Suppressor macrophage treated with lipopolysaccharide for 4 hours (primary cell): ENCODE measurements at regions not wholly inside any gene's neighbourhood (a gene's known extent, or its start where the extent isn't known, plus 50 kb on each side); places are given as distances from the start of the nearest gene placed in this dataset.

ENCODE experiments used
- DNase-seq: peaks from one replicate; pipeline ENCODE4 v3.0.0-alpha.2; 2020

GRCh38 chr13:107906131-107906530, 309.2 kb downstream of the LIG4 start:
- DNase-seq, result no peak

DNA sequence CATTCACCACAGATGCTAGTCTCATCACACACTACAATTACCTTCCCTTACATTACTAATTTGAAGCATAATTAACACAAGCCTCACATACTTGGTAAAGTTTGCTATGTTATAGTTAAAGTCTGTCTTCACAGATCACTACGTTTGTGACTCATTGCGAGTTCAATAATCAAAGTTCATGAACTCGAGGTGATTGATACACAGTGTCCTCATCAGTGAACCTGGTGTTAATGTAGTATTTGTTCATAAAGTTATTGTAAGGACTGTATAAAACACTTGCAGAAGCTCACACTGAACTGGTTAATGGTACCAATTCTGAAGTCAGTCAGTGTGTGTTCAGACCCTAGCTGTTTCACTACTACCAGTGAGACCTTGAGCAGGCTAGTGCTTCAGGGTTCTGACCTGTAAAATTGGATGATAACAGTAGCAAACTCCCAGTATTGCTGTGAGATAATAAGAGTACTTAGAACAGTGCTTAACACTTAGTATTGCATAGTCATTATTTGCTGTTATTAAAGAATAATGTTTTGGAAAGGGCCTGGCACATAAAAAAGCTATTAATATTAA, 313.3 kb downstream of the LIG4 start:
- no peak for DNase-seq

DNA sequence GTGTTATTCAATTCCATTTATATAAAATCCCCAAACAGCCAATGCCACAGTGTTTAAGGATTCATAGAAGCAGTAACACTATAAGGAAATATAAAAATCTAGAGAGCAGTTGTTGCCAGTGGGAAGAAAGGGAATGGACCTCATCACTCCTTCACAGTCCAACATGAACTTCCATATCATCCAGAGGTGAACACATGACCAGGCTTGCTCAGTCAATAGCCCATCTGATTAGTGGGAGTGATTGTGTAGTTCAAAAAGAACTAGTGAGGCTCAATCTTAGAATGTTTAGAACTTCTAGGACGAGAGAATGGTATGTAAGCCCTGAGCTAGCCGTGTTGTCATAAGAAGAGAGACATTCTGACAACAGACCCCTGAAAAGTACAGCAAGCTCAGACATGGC, 314.1 kb downstream of the LIG4 start:
- DNase-seq, result no peak

GRCh38 chr13:107900775-107901174, 314.6 kb downstream of the LIG4 start:
- DNase-seq, result no peak

DNA sequence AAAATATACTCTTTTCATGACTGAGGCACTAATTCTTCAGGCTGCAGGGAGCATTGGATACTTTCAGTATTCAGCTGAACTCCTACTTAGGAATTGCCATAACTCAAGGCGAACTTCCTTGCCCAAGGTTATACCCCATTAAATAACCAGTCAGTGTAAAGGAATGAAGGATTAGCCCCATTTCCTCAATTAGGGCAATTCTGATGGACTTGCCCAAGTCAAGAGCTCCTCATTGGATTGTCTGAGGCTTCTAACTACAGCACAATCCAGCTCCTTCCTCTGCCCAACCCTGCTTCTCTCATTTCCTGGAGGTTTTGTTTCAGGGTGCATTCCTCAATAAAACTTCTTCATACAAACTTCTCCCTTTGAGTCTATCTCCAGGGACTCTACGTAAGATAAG, 329.2 kb downstream of the LIG4 start:
- DNase-seq, result no peak

DNA sequence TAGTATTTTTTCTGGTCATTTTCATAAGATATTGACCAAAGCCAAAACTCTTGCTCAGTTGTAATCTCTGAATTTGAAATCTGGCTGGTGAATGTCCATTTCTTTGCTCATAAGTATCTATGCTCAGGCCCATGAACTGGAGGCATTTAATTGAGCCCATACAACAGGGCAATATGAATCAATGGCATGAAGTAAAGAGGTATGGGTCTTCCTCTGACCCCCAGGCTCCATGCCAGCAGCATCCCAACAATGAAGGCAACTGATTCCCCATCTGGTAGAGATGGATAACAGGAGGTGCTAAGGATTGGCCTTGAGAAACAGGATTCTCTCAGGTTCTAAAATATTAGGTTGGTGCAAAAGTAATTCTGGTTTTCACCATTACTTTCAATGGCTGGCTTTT, 330.8 kb downstream of the LIG4 start:
- no peak for DNase-seq

DNA sequence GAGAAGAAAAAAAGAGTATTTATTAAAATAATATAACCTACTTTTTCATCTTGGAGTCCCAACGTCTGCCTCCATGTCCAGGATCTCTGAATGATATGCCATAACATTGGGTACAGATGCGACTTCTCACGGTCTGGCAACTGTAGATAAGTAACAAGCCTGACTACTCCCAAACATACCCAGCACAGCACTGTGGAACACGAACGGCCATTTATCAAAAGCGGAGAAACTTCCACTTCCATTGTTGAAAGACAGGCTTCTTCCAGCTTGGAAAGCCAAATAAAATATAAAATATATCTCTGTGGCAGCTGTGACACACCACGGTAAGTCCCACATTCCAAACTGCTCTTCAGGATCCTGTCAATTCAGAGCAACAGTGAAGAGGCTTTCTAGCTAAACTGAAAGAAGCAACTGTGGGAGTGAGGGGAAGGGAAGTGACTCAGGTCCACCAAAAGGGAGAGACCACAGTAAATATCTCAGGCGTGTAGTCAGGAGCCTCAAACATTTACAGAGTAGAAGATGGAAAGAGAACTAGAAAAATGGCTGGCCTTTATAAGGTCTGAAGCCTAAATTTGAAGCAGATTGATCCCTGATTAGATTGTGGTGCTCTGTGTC, 331.7 kb downstream of the LIG4 start:
- DNase-seq, result no peak

DNA sequence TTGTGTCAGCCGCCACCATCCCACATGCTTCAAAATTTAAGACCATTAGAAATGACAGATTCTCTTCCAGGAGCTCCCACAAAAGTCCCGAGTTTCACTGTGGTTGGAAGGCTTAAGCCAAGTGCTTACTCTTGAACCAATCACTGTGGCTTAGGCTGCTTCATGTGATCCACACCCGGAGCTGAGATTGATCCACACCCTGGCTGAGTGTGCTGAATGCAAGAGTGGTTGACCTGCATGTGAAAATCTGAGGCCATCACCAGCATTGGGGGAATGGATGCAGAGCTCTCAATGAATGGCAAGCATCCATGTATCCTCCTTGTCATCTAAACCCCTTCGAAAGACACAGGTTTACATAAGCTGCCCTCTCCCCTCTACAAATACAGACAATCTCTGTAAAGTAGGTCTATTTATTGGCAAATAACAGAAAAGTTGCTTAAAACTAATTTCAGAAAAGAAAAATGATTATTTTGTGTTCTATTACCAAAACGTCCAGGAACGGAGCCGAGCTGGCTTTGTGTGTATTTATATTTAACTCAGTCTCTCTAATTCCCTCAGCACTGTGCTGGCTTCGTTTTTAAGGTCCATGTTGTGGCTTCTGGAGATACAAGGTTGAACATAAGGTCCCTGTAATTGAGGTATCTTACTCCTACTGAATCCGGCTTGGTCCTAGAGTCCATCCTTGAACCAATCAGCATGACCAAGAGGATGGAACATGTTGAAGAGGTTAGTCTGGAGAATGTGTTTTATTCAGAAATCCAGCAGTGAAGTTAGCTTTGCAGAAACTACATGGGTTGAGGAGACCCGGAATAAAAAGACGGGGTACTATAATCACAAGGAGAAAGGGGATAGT, 332.4 kb downstream of the LIG4 start:
- no peak for DNase-seq

DNA sequence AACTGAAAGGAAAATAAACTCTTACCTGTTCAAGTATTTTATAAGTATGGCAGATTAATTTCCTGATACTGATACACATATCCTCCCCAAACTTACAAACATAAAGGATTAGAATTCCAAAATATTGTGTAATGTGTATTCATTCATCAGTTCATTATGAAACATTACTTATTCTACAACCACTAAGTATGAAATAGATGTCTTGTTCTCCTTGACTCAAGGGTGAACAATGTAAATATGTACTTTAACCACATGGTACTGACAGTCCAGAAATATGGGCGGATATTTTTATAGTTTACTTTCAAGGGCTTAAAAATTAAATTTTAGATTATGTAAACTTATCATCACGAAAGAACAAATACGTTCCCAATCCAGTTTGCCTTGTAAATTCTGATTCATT, 334.0 kb downstream of the LIG4 start:
- no peak for DNase-seq

- DNase-seq, result no peak
These were observed 340.9 kb downstream of the LIG4 start for GRCh38 chr13:107874456-107874855.

DNA sequence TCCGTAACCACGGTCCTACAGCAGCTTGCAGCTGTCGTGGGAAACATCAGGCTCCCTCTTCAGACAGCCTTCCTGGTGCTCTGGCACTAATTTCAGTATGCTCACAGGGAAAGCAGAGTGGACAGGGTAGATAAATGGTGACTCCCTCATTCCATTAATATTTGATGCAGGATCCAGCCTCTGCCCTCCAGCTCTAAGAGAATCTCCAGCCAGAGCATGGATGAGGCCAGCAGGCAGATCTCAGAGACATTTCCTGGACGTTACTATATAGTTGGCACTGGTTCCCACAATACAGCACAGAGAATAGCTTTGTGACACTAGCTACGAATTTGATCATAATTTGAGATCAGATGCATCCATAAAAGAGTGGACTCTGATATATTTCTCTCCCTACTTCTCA, 341.4 kb downstream of the LIG4 start:
- no peak for DNase-seq

GRCh38 chr13:107870400-107870799, 344.9 kb downstream of the LIG4 start:
- no peak for DNase-seq

- no peak for DNase-seq
These were observed 347.4 kb downstream of the LIG4 start for GRCh38 chr13:107867701-107868661.

DNA sequence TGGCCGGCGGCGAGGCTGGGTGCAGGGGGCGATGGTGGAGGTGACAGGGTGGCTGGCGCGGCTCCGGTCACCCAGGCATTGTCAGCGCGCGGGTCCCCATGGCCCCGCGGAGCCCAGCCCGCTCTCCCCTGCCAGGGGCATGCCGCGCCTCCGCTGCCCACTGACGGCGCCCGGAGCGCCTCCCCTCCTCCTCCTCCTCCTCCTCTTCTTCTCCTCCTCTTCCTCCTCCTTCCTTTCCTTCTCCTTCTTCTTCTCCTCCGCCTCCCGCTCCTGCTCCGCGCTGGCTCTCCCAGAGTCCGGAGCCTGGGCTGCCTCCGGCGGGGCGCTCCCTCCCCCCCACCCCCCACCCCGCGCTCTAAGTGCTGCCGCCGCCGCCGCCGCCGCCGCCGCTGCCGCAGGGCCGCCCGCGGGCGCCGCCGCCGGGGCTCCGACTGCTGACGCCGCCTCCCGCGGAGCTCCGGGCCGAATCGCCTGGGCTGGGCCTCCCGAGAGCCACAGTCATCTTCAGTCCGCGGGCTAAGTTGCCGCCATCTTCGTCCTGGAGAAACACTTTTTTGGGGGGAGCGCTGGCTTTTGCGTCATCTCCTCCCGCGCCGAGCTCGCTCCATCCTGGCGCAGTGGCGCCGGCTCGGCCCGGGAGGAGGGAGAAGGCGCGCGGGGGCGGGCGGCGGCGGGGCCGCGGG, 348.3 kb downstream of the LIG4 start:
- no peak for DNase-seq

DNA sequence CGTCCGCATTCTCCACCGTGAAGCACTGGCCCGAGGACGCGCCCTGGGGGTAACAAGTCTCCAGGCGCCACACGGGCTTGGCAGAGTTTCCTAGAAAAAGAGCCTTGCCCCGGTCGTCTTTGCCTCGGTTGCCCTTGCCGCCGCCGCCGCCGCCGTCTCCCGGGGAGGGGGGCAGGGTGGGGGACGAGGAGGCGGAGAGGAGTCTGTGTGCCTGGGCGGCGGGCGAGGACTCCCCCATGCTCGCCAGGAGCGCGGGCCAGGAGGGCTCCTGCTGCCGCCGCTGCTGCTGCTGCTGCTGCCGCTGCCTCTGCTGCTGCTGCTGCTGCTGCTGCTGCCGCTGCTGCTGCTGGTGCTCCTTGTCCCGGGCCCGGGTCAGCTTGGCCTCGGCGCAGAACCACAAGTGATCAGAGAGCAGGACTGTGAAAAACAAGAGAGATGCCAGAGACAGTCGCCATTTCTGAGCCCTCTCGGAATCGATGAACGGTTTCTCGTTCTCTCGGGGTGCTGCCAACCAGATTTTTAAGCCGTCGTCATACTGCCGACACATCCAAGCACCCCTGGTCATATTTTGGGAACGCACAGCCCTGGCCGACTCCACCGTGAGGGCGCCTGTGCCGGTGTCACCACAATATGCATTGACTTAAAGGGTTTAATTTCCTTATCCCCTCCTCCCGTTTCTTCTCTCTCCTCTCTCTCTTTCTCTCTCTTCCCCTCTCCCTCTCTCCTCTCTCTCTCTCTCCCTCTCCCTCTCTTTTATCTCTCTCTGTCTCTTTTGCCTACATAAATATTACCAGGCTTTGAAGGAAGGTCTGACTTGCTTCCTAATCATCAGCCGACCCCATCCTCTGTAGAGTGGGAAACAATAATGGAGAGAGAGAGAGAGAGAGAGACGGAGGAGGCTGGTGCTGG, 349.1 kb downstream of the LIG4 start:
- DNase-seq, result no peak

DNA sequence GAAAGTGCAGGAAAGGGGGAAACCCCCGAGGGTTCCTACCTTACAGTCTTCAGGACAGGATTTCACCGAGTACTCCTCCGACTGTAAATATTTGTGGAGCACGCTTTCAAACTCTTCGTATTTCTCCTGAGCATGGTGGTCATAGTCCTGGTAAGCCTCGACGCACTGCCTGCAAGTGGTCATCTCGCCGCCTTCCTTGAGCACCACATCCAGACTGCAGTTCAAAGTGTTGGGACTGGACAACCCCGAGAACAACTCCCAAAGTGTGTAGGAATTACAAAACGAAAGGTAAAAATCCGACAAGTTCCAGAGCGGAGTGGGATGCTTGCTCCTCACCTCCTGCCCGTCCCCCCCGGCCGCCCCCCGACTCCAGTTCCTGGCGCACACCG, 349.7 kb downstream of the LIG4 start:
- no peak for DNase-seq

- no peak for DNase-seq
These were observed 350.1 kb downstream of the LIG4 start for GRCh38 chr13:107865318-107865575.

DNA sequence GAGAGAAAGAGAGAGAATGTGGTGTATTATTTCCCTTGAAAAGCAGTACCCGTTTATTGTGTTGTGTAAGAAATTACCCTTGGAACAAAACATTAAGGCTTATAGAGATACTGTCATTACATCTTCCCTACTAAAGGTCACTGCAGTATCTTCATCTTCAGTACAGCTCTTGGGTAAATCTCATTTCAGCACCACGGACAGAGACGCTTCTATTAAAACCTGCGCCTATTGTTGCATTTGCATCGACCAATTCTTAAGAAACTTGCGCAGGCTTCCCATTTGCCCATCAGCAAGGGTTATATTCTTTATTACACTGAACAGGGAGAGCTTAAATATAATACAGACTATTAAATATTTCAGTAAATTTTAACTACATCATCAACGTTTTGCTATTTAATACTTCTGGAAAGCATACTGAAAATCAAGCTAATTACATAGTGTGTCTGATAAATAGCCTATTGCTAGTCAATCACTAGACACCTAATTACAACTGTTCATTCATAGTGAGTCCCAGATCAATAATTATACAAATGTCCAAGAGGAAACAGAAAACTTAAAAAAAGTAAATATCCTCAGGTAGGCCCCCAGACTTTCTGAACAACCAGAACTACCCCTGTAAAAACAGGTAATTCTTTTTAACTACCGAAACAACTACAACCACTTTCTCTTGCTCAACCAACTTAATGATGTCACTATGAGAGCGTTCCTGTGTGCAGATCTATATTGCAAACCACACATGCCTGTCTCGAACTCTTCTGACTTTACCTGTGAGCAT, 350.6 kb downstream of the LIG4 start:
- DNase-seq, result peak; percentile 7

GRCh38 chr13:107860284-107860683, 355.1 kb downstream of the LIG4 start:
- DNase-seq, result no peak

DNA sequence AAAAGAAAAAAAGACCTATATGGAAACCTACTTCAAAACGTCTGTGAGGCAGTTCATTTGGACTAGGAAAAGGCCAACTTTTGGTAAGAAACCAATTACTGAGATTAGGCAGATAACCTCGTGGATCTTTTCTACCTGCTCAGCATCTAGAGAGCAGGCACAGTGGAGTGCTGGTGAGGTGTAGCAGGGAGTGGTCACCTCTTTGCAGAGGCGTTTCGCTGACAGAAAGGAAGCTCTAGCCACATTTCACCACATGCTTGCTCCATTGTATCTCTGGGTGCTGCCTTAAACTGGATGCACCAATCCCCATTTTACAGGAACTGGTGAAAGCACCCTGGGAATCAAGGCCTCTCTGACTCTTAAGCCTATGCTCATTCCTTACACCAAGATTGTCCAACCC, 360.5 kb downstream of the LIG4 start:
- DNase-seq, result no peak

DNA sequence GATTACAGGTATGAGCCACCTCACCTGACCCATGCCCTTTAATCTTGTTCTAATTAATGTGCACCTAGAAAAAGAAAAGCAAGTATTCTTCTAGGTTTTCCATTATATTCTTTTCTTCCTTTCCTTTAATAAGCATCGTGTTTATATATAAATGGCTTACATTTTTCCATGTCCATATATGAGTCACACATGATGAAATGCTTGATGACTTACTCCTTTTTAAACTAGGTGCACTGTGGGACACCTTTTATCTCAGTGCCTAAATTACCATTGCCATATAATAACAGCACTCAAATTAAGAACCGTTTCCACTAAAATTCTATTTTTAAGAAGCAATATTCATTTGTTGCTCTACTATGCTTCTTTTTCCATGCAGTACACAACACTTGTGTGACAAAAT, 363.3 kb downstream of the LIG4 start:
- DNase-seq, result no peak
